GM18867 (cell line): ENCODE measurements at regions not wholly inside any gene's neighbourhood (a gene's known extent, or its start where the extent isn't known, plus 50 kb on each side); places are given as distances from the start of the nearest gene placed in this dataset.
"Not testable (repeated sequence)": the region's sequence is repeated elsewhere in the genome, so short reads cannot be mapped to it uniquely, and the experiment has no call there.

Source experiments
- ATAC-seq: cut with Tn5 transposase; IDR thresholded peaks from one replicate; pipeline ENCODE4 v1.9.1; 2021; ENCODE audit warnings: mild to moderate bottlenecking, moderate library complexity; ENCODE audit not compliant: unreplicated experiment

- ATAC-seq: no peak
These were observed 189.7 kb upstream of the DPP10 start for GRCh38 chr2:114252713-114253112.

GRCh38 chr2:114254875-114255274 is 187.6 kb upstream of the DPP10 start:
- no peak for ATAC-seq

- ATAC-seq: no peak
These were observed 183.1 kb upstream of the DPP10 start for GRCh38 chr2:114259389-114259788.

- no peak for ATAC-seq
These were observed 181.1 kb upstream of the DPP10 start for GRCh38 chr2:114261366-114261765.

GRCh38 chr2:114265261-114265660 is 177.2 kb upstream of the DPP10 start:
- ATAC-seq: no peak

GRCh38 chr2:114274957-114275356 is 167.5 kb upstream of the DPP10 start:
- ATAC-seq: no peak

GRCh38 chr2:114281188-114281587 is 161.3 kb upstream of the DPP10 start:
- ATAC-seq: no peak

- ATAC-seq: no peak
These were observed 158.7 kb upstream of the DPP10 start for GRCh38 chr2:114283774-114284173.

- no peak for ATAC-seq
These were observed 156.0 kb upstream of the DPP10 start for GRCh38 chr2:114286438-114286837.

GRCh38 chr2:114293355-114293754 is 149.1 kb upstream of the DPP10 start:
- no peak for ATAC-seq

GRCh38 chr2:114294741-114295140 is 147.7 kb upstream of the DPP10 start:
- ATAC-seq: no peak

GRCh38 chr2:114300351-114300750 is 142.1 kb upstream of the DPP10 start:
- ATAC-seq: not testable (repeated sequence)

GRCh38 chr2:114316532-114317300 is 125.7 kb upstream of the DPP10 start:
- no peak for ATAC-seq

GRCh38 chr2:114330594-114330993 is 111.8 kb upstream of the DPP10 start:
- ATAC-seq: no peak

- ATAC-seq: no peak
These were observed 110.5 kb upstream of the DPP10 start for GRCh38 chr2:114331934-114332333.

GRCh38 chr2:114345246-114345645 is 97.2 kb upstream of the DPP10 start:
- no peak for ATAC-seq

GRCh38 chr2:114346658-114347057 is 95.8 kb upstream of the DPP10 start:
- ATAC-seq: no peak

- no peak for ATAC-seq
These were observed 92.2 kb upstream of the DPP10 start for GRCh38 chr2:114350186-114350725.

- no peak for ATAC-seq
These were observed 89.5 kb upstream of the DPP10 start for GRCh38 chr2:114352988-114353387.

- no peak for ATAC-seq
These were observed 88.2 kb upstream of the DPP10 start for GRCh38 chr2:114354199-114354598.

- no peak for ATAC-seq
These were observed 73.7 kb upstream of the DPP10 start for GRCh38 chr2:114368705-114369104.

GRCh38 chr2:114371721-114372120 is 70.7 kb upstream of the DPP10 start:
- ATAC-seq: not testable (repeated sequence)

- no peak for ATAC-seq
These were observed 68.8 kb upstream of the DPP10 start for GRCh38 chr2:114373591-114373990.
